Esophagus squamous epithelium (tissue), 5 donors: ENCODE measurements at regions not wholly inside any gene's neighbourhood (a gene's known extent, or its start where the extent isn't known, plus 50 kb on each side); places are given as distances from the start of the nearest gene placed in this dataset.

ENCODE experiments used
- DNase-seq: peaks from one replicate; lab custom pipeline; 2025; lab: John Stamatoyannopoulos, UW
- H3K27ac ChIP-seq, 4 donors: fragments of 200-600 bp; sonication (generic); one replicate each; pipeline ENCODE4 v1.5.1; 2016 to 2019; ENCODE audit warnings: mild to moderate bottlenecking in 1 of 4
- H3K27me3 ChIP-seq, 4 donors: fragments of 200-600 bp; sonication (generic); 1 replicate in 3 of 4; 2 replicates in 1 of 4; pipeline versions ENCODE4 v1.5.1 to v1.6.0; 2017 to 2021; ENCODE audit warnings: antibody characterized with exemption in 1 of 4
- H3K36me3 ChIP-seq, 3 donors: fragments of 200-600 bp; sonication (generic); one replicate each; pipeline ENCODE4 v1.5.1; 2016 to 2019
- H3K4me1 ChIP-seq, 3 donors: fragments of 200-600 bp; sonication (generic); one replicate each; pipeline ENCODE4 v1.5.1; 2017 to 2019
- H3K4me3 ChIP-seq, 4 donors: fragments of 200-600 bp; sonication (generic); 1 replicate in 3 of 4; 2 replicates in 1 of 4; pipeline ENCODE4 v1.5.1; 2016 to 2019; ENCODE audit warnings: mild to moderate bottlenecking in 2 of 4, moderate library complexity in 1 of 4
- H3K9me3 ChIP-seq, 3 donors: fragments of 200-600 bp; sonication (generic); one replicate each; pipeline ENCODE4 v1.5.1; 2016 to 2019
- POLR2A ChIP-seq, 4 donors: fragments of 450-650 bp; IDR thresholded peaks; one replicate each; pipeline ENCODE4 v1.6.1; 2017; ENCODE audit warnings: antibody characterized with exemption in 4 of 4, mild to moderate bottlenecking in 4 of 4, moderate library complexity in 3 of 4
- WGBS, 2 donors: methylation state at CpG; one replicate each; pipeline ENCODE4 v1.1.5; 2018; 5-methylcytosine and 5-hydroxymethylcytosine counted together
- intact Hi-C: fragments of 100-400 bp; cut with DNase I; formaldehyde crosslinking; loops from one replicate; pipeline ENCODE4 v1.15.0; 2022
- TF ChIP-seq, protein P1 (sequence below), 6 experiments: fragments of 450-650 bp in 4 of 6; fragments of 200-600 bp in 2 of 6; sonication (generic) in 2 of 6; IDR thresholded peaks; one replicate each; pipeline ENCODE4 v1.5.1; 2016 to 2019; ENCODE audit warnings: antibody characterized with exemption in 6 of 6, mild to moderate bottlenecking in 4 of 6, moderate library complexity in 4 of 6
- donor health status: DM: yes; HTN: yes; CAD: no.

DNA sequence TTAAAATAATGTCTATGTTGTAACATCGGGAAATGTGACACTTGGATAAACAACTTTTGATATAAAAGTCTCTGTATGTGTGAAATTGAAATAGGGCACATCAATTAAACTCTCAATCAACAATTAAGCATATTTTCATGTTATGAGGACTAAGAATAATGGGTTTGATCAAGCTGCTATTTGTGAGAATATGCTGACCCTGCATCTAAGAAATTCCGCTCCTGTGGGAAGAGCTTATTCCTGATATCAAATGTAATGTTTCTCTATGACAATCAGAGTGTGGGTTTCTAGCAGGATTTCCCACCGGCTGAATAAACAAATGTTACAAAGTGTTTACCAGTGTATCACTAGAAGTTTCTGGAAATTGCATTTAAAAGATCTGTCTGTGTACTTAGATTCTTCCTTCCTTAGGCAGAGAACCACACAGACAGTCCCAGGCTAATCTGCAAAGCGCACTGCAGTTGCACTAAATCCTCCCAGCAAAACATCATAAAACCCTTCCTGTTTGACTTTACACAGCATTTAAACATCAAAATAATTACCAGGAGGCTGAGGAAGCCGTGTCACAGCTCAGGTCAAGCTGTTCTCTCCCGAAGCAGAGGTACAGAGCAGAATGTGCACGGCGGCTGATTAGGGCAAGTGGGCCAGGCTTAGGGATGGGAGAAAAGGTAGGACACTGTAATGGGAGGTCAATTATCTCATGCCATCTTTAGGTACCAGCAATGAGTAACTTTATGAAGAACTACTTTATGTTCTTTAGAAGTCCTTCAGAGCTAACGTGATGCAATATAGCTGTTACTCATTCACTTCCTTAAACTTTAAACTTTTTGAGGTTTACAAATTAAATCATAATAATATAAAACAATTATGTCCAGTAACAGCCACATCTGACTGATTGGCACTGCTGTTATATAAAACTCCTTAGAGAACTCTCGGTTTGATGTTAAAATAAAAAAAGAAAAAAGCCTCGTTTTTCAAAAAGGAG lies 109.1 kb upstream of the CTTNBP2 start:
- intact Hi-C loops = no loop called here
- Histone ChIP-seq H3K4me3 (no peak overlapping the region), H3K27ac (peak overlapping the region in 2 of 4 donors; percentile 80 to 85), H3K9me3 (no peaks in the 10 kb centered on the region), H3K27me3 (no peaks in the 10 kb centered on the region), H3K36me3 (no peaks in the 10 kb centered on the region), H3K4me1 (peaks cover 0 to 58% (median 12%) of the 10 kb centered on the region in 3 donors)
- TF ChIP-seq, protein P1, sequence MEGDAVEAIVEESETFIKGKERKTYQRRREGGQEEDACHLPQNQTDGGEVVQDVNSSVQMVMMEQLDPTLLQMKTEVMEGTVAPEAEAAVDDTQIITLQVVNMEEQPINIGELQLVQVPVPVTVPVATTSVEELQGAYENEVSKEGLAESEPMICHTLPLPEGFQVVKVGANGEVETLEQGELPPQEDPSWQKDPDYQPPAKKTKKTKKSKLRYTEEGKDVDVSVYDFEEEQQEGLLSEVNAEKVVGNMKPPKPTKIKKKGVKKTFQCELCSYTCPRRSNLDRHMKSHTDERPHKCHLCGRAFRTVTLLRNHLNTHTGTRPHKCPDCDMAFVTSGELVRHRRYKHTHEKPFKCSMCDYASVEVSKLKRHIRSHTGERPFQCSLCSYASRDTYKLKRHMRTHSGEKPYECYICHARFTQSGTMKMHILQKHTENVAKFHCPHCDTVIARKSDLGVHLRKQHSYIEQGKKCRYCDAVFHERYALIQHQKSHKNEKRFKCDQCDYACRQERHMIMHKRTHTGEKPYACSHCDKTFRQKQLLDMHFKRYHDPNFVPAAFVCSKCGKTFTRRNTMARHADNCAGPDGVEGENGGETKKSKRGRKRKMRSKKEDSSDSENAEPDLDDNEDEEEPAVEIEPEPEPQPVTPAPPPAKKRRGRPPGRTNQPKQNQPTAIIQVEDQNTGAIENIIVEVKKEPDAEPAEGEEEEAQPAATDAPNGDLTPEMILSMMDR (IDR thresholded peaks at IDR 0.05) = no peak
- TF ChIP-seq POLR2A (IDR thresholded peaks at IDR 0.05) = no peak
- no peak for DNase-seq
- WGBS, 2 donors = 65 to 68% methylated on average over 11 of the region's 11 CpGs

DNA sequence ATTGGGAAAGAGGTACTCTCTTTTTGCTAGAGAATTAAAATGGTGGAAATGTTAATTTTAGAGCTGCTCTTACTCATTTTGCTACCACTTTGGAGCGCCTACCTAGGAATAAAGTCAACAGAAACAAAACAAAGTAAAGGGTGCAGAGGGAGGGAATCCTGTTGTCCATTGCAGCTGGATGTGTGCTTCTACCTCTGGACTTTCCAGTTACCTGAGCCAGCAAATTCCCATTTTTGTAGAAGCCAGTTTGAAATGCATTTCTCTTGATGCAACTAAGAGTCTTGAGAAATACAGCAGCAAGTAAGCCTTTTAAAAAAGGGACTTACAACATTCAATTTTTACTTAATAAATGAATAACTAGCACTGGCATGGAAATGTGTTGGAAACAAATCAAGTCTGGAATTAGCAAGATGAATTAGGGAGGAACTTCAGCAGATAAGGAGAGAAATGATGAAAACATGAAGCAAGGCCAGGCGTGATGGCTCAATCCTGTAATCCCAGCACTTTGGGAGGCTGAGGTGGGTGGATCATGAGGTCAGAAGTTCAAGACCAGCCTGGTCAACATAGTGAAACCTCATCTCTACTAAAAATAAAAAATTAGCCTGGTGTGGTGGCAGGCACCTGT lies 113.5 kb upstream of the CTTNBP2 start:
- Histone ChIP-seq H3K9me3 (no peaks in the 10 kb centered on the region), H3K27ac (no peak overlapping the region), H3K4me1 (peaks cover 0 to 25% (median under 1%) of the 10 kb centered on the region in 3 donors), H3K4me3 (no peak overlapping the region), H3K36me3 (no peaks in the 10 kb centered on the region), H3K27me3 (no peaks in the 10 kb centered on the region)
- TF ChIP-seq, protein P1 (IDR thresholded peaks at IDR 0.05) = no peak
- TF ChIP-seq POLR2A (IDR thresholded peaks at IDR 0.05) = no peak
- 59 to 67% methylated on average over 2 of the region's 2 CpGs for WGBS, 2 donors
- DNase-seq = no peak
- intact Hi-C loops = no loop called here

DNA sequence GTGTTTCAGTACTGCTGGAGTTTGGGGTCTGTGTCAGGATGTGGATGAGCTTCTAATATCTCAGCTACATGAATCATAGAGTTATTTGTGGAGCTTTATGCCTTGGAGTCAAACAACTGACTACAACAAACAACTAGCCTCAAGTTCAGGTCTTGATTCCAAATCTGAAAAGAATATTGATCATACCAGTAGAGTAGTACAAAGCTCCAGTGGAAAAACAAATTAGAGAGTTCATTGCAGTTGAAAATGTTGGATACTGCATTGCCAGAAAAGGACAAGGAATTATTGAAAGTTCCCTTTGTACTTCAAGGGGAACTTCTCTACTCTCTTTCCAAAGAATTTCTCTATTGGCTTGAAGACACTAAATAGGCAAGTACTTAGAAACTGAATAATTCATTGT lies 117.6 kb upstream of the CTTNBP2 start:
- intact Hi-C loops = no loop called here
- H3K4me3 ChIP-seq = no peak overlapping the region
- H3K27ac ChIP-seq = no peak overlapping the region
- no peaks in the 10 kb centered on the region for H3K36me3 ChIP-seq
- TF ChIP-seq POLR2A (IDR thresholded peaks at IDR 0.05) = no peak
- TF ChIP-seq, protein P1 (IDR thresholded peaks at IDR 0.05) = no peak
- no peaks in the 10 kb centered on the region for H3K27me3 ChIP-seq
- peaks cover 0 to 12% (median 0%) of the 10 kb centered on the region in 3 donors for H3K4me1 ChIP-seq
- H3K9me3 ChIP-seq = no peaks in the 10 kb centered on the region
- DNase-seq = no peak

DNA sequence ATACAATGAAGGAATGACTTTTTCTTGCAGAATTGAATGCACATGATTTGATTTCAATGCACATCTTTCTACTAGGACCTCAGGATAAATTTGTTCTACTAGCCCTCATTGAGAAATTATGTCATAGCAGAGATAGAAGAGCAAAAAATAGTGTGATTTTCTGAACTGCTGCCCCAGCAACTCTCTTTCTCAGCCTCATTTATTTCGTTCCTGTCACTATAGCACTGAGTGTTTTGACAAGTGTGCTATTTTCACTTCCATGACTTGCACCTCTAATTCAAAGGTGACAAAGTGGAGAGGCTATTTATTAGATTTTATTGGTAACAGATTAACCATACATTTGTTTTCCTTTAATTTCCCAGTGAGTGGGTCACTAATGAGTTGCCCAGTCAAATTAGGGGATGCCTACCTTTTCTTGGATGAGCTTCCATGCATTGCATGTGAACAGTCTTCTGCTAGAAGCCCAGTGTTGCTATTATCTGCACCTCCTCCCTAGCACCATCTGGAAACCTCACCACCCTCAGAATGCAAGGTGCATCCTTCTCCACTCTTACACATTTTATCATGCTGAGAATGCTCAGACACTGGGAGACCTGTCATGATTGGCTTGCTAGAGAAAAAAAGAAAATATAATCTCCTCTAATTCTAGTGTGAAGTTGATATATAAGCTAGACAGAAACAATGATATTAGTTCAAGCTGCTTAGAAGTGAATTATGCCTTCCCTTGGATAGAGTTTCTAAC lies 119.6 kb upstream of the CTTNBP2 start:
- TF ChIP-seq, protein P1 (IDR thresholded peaks at IDR 0.05) = no peak
- TF ChIP-seq POLR2A (IDR thresholded peaks at IDR 0.05) = no peak
- Histone ChIP-seq H3K27me3 (no peaks in the 10 kb centered on the region), H3K4me3 (no peak overlapping the region), H3K9me3 (no peaks in the 10 kb centered on the region), H3K27ac (no peak overlapping the region), H3K36me3 (no peaks in the 10 kb centered on the region), H3K4me1 (peaks cover 0 to 3% (median 0%) of the 10 kb centered on the region in 3 donors)
- WGBS, 2 donors = 71 to 91% methylated on average over 1 of the region's 1 CpG
- no peak for DNase-seq
- intact Hi-C loops = no loop called here
